ENCODE measurements at regions not wholly inside any gene's neighbourhood (a gene's known extent, or its start where the extent isn't known, plus 50 kb on each side); places are given as distances from the start of the nearest gene placed in this dataset.

DNA sequence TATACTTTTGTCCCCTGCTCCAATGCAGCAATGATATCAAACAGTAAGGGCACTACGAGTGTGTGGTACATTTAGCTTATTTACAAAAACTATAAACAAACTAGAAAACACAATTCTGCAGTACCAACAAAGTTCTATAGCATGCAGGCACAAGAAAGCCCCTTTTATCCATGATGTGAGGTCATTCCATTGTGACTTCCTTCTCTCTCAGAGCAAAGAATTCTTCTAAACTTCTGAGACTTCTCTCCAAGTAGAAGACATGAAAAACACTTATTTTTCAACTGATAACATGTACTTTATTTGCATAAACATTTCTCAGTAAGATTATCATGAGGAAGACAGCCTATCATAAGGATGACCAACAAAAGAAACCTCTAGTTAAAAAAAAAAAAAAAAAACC lies 569.8 kb downstream of the TLE1 start:
- Histone ChIP-seq H3K79me2 (ENCODE audit: control insufficient read depth, insufficient read depth, low read length) (no peaks in the 10 kb centered on the region), H3K4me1 (ENCODE audit: control insufficient read depth, extremely low read depth, insufficient read depth, low read length) (no peaks in the 10 kb centered on the region), H3K4me2 (ENCODE audit: insufficient read depth, low read length) (no peak overlapping the region), H3K27ac (ENCODE audit: insufficient read depth, low read depth, low read length) (no peak overlapping the region), H3K36me3 (ENCODE audit: control insufficient read depth in 2 of 2, extremely low read depth in 1 of 2, insufficient read depth in 2 of 2, low read length in 2 of 2) (no peaks in the 10 kb centered on the region), H2AFZ (ENCODE audit: low read depth, low read length) (no peak overlapping the region), H3K4me3 (replicated peaks in 1 of 3; ENCODE audit: insufficient read depth in 1 of 3, low read depth in 1 of 3, low read length in 3 of 3) (no peak overlapping the region), H4K20me1 (replicated peaks; ENCODE audit: control insufficient read depth, extremely low read depth, insufficient read depth, low read length) (no peaks in the 10 kb centered on the region), H3K27me3 (ENCODE audit: control insufficient read depth in 2 of 2, insufficient read depth in 2 of 2, low read length in 2 of 2) (no peaks in the 10 kb centered on the region), H3K9me3 (replicated peaks; ENCODE audit: control insufficient read depth, insufficient read depth, low read length) (no peaks in the 10 kb centered on the region), H3K9ac (replicated peaks; ENCODE audit: extremely low read depth, insufficient read depth, low read length) (no peak overlapping the region), H3K9me1 (replicated peaks; ENCODE audit: control insufficient read depth, extremely low read depth, insufficient read depth, low read length) (no peaks in the 10 kb centered on the region)
- CTCF ChIA-PET: no interaction called here
- POLR2A ChIA-PET: no interaction called here
- DNase-seq (ENCODE audit: low read depth, low spot score) (no peak), FAIRE-seq (no peak)
- TF ChIP-seq POLR2AphosphoS5 (IDR thresholded peaks at IDR 0.05; ENCODE audit: insufficient read depth, low read depth, low read length): no peak
- intact Hi-C loops (cut with micrococcal nuclease) (no loop called here), dilution Hi-C loops (cut with MboI; ENCODE audit: extremely low pct_ligation_motif_present, low sequenced_read_pairs) (no loop called here)
- no TSS peak for BruUV-seq (replicated peaks)

- intact Hi-C loops (cut with micrococcal nuclease): no loop called here
- DNase-seq (ENCODE audit: low read depth, low spot score) (no peak), FAIRE-seq (no peak)
- H3K36me3 ChIP-seq (ENCODE audit: control insufficient read depth in 2 of 2, extremely low read depth in 1 of 2, insufficient read depth in 2 of 2, low read length in 2 of 2): no peaks in the 10 kb centered on the region
- H3K4me3 ChIP-seq (replicated peaks in 1 of 3; ENCODE audit: insufficient read depth in 1 of 3, low read depth in 1 of 3, low read length in 3 of 3): no peak overlapping the region
- no peaks in the 10 kb centered on the region for H4K20me1 ChIP-seq (replicated peaks; ENCODE audit: control insufficient read depth, extremely low read depth, insufficient read depth, low read length)
- CTCF ChIA-PET: no interaction called here
- H2AFZ ChIP-seq (ENCODE audit: low read depth, low read length): no peak overlapping the region
- POLR2A ChIA-PET: no interaction called here
- TF ChIP-seq JUN (IDR thresholded peaks at IDR 0.05; ENCODE audit: borderline replicate concordance, insufficient read depth, insufficient read length, low read depth) (no peak), MYC (IDR thresholded peaks at IDR 0.05; ENCODE audit: low read depth, low read length) (no peak), EZH2 (IDR thresholded peaks at IDR 0.05; ENCODE audit: borderline replicate concordance, low read depth, low read length, severe bottlenecking) (no peak), POLR2AphosphoS5 (IDR thresholded peaks at IDR 0.05; ENCODE audit: insufficient read depth, low read depth, low read length) (no peak), FOS (IDR thresholded peaks at IDR 0.05; ENCODE audit: borderline replicate concordance, insufficient read depth, low read length) (no peak), POLR2A (IDR thresholded peaks at IDR 0.05; ENCODE audit: low read depth, low read length) (no peak), GATA2 (IDR thresholded peaks at IDR 0.05; ENCODE audit: insufficient read depth, insufficient read length, low read depth, low read length) (no peak)
- TF ChIP-seq, protein P1, sequence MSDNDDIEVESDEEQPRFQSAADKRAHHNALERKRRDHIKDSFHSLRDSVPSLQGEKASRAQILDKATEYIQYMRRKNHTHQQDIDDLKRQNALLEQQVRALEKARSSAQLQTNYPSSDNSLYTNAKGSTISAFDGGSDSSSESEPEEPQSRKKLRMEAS (IDR thresholded peaks at IDR 0.05; ENCODE audit: insufficient read depth, insufficient read length): no peak
- TF ChIP-seq, protein P2, sequence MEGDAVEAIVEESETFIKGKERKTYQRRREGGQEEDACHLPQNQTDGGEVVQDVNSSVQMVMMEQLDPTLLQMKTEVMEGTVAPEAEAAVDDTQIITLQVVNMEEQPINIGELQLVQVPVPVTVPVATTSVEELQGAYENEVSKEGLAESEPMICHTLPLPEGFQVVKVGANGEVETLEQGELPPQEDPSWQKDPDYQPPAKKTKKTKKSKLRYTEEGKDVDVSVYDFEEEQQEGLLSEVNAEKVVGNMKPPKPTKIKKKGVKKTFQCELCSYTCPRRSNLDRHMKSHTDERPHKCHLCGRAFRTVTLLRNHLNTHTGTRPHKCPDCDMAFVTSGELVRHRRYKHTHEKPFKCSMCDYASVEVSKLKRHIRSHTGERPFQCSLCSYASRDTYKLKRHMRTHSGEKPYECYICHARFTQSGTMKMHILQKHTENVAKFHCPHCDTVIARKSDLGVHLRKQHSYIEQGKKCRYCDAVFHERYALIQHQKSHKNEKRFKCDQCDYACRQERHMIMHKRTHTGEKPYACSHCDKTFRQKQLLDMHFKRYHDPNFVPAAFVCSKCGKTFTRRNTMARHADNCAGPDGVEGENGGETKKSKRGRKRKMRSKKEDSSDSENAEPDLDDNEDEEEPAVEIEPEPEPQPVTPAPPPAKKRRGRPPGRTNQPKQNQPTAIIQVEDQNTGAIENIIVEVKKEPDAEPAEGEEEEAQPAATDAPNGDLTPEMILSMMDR (IDR thresholded peaks at IDR 0.05; ENCODE audit: extremely low read depth in 1 of 2, insufficient read depth in 1 of 2, low read depth in 1 of 2, low read length in 2 of 2): no peak
- no peak overlapping the region for H3K9ac ChIP-seq (replicated peaks; ENCODE audit: extremely low read depth, insufficient read depth, low read length)
- dilution Hi-C loops (cut with MboI; ENCODE audit: extremely low pct_ligation_motif_present, low sequenced_read_pairs): no loop called here
- no peaks in the 10 kb centered on the region for H3K27me3 ChIP-seq (ENCODE audit: control insufficient read depth in 2 of 2, insufficient read depth in 2 of 2, low read length in 2 of 2)
- H3K27ac ChIP-seq (ENCODE audit: insufficient read depth, low read depth, low read length): no peak overlapping the region
- H3K4me1 ChIP-seq (ENCODE audit: control insufficient read depth, extremely low read depth, insufficient read depth, low read length): no peaks in the 10 kb centered on the region
- H3K9me1 ChIP-seq (replicated peaks; ENCODE audit: control insufficient read depth, extremely low read depth, insufficient read depth, low read length): no peaks in the 10 kb centered on the region
- BruUV-seq (replicated peaks): no TSS peak
- no peak overlapping the region for H3K4me2 ChIP-seq (ENCODE audit: insufficient read depth, low read length)
- H3K79me2 ChIP-seq (ENCODE audit: control insufficient read depth, insufficient read depth, low read length): no peaks in the 10 kb centered on the region
- H3K9me3 ChIP-seq (replicated peaks; ENCODE audit: control insufficient read depth, insufficient read depth, low read length): no peaks in the 10 kb centered on the region
Measured at GRCh38 chr9:81118416-81118815, 570.9 kb downstream of the TLE1 start.
